CD4-positive, alpha-beta T cell treated with Interleukin-17A for 1 hour (primary cell): ENCODE measurements at regions not wholly inside any gene's neighbourhood (a gene's known extent, or its start where the extent isn't known, plus 50 kb on each side); places are given as distances from the start of the nearest gene placed in this dataset.

Experiments
- DNase-seq: peaks from one replicate; pipeline ENCODE4 v3.0.0-alpha.2; 2020

- no peak for DNase-seq
These were observed 208.7 kb upstream of the PLET1 start for GRCh38 chr11:112469376-112469775.

- DNase-seq = no peak
These were observed 209.7 kb upstream of the PLET1 start for GRCh38 chr11:112470355-112470754.

DNA sequence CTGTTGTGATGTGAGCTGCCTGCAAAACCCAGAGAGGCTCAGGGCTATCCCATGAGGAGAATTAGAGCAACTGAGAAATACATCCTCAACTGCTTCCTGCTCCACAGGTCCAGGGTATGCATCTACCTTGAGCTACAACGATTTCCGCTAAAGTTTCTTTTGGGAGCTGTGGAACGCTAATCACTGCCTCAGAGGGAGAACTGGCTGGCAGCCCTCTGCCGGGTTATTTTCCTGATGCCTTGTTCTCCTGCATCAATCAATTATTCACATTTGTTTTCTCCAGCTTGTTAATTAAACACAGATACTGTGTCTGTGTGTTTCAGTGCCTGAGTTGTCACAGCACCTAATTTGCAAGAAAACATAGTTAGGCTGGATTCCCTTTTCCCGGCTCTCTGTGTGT lies 211.1 kb upstream of the PLET1 start:
- DNase-seq = no peak

DNA sequence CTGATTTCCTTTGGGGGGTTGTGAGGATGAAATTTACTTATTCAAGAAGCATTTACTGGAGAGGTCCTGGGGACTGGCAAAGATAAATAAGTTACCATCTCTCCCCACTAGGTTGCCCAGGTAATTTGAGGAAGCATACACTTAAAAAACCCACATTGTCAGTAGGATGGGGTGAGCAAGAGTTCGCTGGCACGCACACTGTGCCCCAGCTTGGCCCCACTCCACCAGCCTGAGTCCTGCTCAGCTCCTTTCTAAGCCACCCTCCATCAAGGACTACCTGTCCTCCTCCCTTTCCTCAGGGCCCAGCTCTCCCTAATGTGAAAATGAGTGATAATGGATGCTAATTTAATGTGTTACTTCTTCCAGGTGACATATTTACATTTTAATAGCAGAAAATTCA lies 216.5 kb upstream of the PLET1 start:
- DNase-seq = no peak

DNA sequence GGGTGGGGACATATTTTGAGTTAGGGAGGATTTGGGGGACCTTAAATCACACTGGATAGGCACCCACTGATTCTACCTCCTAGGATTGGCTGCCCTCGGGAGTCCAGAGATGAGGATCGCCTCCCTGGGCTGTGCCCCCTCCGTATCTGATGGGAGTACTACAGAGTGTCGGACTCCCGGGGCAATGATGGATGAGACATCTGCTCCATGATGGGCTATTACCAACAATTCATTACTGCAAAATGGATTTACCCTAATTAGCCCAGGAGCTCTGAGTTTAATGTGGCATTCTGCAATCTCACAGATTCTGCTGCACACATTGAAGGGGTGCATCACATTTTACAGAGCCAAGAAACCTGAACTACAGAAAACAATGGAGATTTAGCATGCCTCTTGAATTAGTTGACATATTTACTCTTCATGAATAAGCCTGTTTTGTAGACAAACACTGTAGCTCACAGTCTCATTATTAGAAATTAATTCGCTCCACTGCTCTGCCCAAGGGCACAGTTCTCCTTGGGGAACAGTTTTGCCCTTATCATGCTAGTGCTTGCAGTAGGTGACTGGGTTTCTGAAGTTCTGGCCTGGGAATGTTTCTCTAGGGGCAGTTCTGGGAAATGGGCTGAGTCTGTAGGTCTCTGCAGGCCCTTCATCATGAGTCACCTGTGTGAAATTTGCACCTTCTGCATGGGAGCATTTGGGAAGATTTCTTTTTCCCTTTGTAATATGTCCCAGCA lies 217.1 kb upstream of the PLET1 start:
- no peak for DNase-seq

GRCh38 chr11:112478806-112479205 lies 218.1 kb upstream of the PLET1 start:
- no peak for DNase-seq

DNA sequence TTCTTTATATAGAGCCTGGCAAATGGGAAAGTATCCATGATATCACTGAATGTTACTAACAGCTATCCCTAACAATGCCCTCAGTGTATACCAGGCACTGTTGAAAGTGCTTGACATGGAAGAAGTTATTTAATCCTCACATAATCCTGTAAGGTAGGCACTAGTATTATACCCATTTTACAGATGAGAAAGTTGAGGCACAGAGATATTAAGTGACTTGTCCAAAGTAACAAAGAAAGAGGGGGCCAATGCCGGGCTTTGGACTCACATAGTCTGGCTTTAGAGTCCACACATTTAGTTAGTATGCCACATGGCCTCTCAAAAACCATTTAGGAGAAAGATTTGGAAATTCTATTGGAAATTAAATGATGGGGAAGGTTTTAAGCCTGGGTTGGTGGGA lies 220.8 kb upstream of the PLET1 start:
- DNase-seq = no peak

GRCh38 chr11:112481893-112482292 lies 221.2 kb upstream of the PLET1 start:
- no peak for DNase-seq

GRCh38 chr11:112485280-112485679 lies 224.6 kb upstream of the PLET1 start:
- DNase-seq = no peak

GRCh38 chr11:112497826-112498225 lies 237.2 kb upstream of the PLET1 start:
- DNase-seq = no peak

DNA sequence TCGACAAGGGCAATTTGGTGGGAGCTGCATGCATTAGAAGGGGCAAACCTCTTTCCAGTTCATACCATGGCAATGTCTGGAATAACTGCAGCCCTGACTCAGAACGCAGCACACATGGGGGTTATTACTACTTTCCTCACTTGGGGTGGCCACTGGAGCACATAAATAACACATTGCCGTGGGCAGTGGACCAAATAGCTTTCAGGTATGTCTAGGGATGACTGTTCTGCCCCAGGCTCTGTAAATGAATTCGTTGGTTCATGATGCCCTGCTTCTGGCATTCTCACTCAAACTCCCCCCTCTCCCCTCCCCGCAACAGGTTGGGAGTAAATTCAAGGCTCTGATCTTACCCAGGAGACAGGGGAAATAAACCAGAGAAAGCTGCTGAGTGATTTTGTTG lies 238.0 kb upstream of the PLET1 start:
- DNase-seq = no peak

DNA sequence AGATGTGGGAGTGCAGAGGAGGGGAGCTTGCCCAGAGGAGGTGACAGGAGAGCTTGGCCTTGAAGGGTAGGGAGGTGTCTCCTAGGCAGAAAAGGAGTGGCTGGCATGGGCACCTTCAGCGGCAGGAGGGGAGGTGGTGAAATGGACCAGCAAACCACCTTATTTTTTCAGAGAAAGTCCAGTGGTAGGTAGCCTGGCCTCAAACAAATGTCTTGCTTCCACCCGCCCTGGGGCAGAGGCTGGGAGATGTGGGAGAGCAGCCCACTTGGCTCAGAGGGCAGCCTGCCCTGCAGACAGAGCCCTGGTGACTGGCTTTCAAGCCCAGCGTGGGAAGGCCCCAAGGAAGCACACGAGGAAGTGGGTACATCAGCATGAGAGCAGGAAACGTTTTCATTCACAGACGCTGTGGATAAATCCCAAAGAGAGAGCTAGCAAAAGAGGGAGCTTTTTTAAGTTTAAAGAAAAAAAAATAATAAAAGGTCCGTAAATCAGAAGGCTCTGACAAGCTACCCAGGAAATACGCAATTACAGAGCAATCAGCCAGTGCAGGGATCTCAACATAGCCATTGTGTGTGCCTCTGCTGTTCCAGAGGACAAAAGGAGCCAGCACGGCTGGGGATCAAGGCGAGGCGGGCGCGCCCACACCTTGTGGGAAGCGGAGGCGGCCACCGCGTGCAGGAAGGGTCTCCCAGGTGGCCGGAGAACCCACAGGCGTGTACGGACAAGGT lies 238.7 kb upstream of the PLET1 start:
- no peak for DNase-seq

GRCh38 chr11:112499881-112500204 lies 239.2 kb upstream of the PLET1 start:
- DNase-seq = no peak

- DNase-seq = no peak
These were observed 242.8 kb upstream of the PLET1 start for GRCh38 chr11:112503410-112503809.

GRCh38 chr11:112504056-112504455 lies 243.4 kb upstream of the PLET1 start:
- DNase-seq = no peak

DNA sequence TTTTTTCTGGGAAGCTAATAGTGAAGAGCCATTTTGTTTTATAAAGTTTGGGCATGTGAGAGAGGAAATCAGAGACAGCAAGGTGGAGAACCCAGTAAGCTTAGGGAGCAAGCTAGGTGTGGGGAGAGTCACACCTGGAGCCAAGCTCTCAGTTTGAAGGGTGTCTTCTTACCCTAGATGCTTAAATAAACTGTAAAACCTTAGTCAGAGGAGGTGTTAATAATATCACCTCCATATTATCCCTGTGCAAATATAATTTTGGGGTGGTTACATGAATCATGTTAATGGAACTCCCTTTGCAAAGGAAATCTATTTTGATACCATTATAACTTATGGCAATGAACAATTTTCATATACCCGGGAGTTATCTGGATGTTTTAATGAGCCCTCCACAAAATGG lies 246.2 kb upstream of the PLET1 start:
- no peak for DNase-seq

DNA sequence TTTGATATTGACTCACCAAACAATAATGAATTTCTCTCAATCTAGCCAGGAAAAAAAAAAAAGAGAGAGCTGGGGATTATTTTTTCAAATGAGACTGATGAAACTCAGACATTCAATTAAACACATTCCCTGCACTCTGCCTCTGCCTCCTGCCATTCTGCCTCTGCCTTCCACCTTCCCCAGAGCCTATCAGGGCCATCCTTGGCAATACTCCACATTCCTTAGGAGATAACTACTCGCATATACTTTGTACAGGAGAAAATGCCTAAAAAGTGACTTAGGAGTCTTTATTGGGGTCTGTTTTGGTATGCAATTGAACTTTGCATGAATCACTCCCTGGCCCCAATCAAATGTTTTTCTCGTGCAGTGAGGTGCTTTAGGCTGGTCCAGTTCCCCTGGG lies 246.6 kb upstream of the PLET1 start:
- no peak for DNase-seq

GRCh38 chr11:112508750-112509149 lies 248.1 kb upstream of the PLET1 start:
- no peak for DNase-seq

- DNase-seq = no peak
These were observed 248.6 kb upstream of the PLET1 start for GRCh38 chr11:112509300-112509699.

DNA sequence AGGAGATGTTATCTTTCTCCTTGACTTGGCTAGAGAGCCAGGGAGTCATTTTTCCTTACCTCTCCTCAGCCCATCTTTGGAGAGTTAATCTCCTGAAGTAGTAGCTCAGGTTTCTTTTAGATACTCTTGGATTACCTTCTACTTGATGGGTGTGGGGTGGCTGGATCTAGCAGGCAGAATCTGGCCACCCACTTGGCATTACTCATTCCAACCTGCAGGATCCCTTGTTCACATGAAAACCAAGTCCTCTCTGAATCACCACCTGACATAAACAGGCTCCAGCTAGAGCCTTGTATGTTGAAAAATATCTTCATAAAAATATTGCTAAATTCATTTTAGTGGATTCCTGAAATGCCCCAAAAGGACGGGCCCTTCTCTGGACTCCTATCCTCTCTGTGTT lies 250.6 kb upstream of the PLET1 start:
- no peak for DNase-seq

- no peak for DNase-seq
These were observed 251.3 kb upstream of the PLET1 start for GRCh38 chr11:112511911-112512310.

- DNase-seq = no peak
These were observed 252.8 kb upstream of the PLET1 start for GRCh38 chr11:112513417-112513816.

- DNase-seq = no peak
These were observed 253.5 kb upstream of the PLET1 start for GRCh38 chr11:112514011-112514740.

- DNase-seq = no peak
These were observed 255.6 kb upstream of the PLET1 start for GRCh38 chr11:112516261-112516660.
